GM23338 (cell line): ENCODE measurements at regions not wholly inside any gene's neighbourhood (a gene's known extent, or its start where the extent isn't known, plus 50 kb on each side); places are given as distances from the start of the nearest gene placed in this dataset.

ENCODE experiments used
- ATAC-seq: fragments of 200-7000 bp; cut with Tn5 transposase; 3 replicates; pipeline ENCODE4 v1.9.1; 2020
- DNase-seq: peaks from one replicate; pipeline ENCODE4 v3.0.0-alpha.2; 2015; ENCODE audit warnings: low spot score
- H2AFZ ChIP-seq: fragments of 200-600 bp; sonication (generic); 2 replicates; pipeline ENCODE4 v1.8.0; 2016; ENCODE audit warnings: antibody characterized with exemption, mild to moderate bottlenecking, moderate library complexity
- H3F3A ChIP-seq: fragments of 200-600 bp; sonication (generic); replicated peaks from 2 replicates; pipeline ENCODE4 v1.8.0; 2017; ENCODE audit warnings: antibody characterized with exemption, mixed run types, low read depth
- H3K27ac ChIP-seq: fragments of 200-600 bp; sonication (generic); 2 replicates; pipeline ENCODE4 v1.6.1; 2016; ENCODE audit warnings: low read depth
- H3K27me3 ChIP-seq: fragments of 200-600 bp; sonication (generic); 2 replicates; pipeline ENCODE4 v1.8.0; 2016; ENCODE audit warnings: mild to moderate bottlenecking, mixed run types, moderate library complexity; ENCODE audit not compliant: insufficient read depth
- H3K36me3 ChIP-seq: fragments of 200-600 bp; sonication (generic); 2 replicates; pipeline ENCODE4 v1.8.0; 2016; ENCODE audit warnings: mild to moderate bottlenecking; ENCODE audit not compliant: insufficient read depth
- H3K4me1 ChIP-seq: fragments of 200-600 bp; sonication (generic); 2 replicates; pipeline ENCODE4 v1.8.0; 2016; ENCODE audit warnings: mild to moderate bottlenecking, moderate library complexity; ENCODE audit not compliant: insufficient read depth
- H3K4me2 ChIP-seq: fragments of 200-600 bp; sonication (generic); 2 replicates; pipeline ENCODE4 v1.7.1; 2017; ENCODE audit warnings: mixed run types
- H3K4me3 ChIP-seq: fragments of 200-600 bp; sonication (generic); 2 replicates; pipeline ENCODE4 v1.6.1; 2016; ENCODE audit warnings: mixed run types
- H3K79me2 ChIP-seq: fragments of 200-600 bp; sonication (generic); replicated peaks from 2 replicates; pipeline ENCODE4 v1.8.0; 2017; ENCODE audit warnings: mild to moderate bottlenecking; ENCODE audit not compliant: insufficient read depth
- H3K9me2 ChIP-seq: fragments of 200-600 bp; sonication (generic); 2 replicates; pipeline ENCODE4 v1.8.0; 2017; ENCODE audit not compliant: insufficient read depth
- H4K20me1 ChIP-seq: fragments of 200-600 bp; sonication (generic); replicated peaks from 2 replicates; pipeline ENCODE4 v1.8.0; 2017; ENCODE audit warnings: mild to moderate bottlenecking; ENCODE audit not compliant: insufficient read depth
- H3K27ac Mint-ChIP-seq: 2 replicates; pipeline ENCODE4 v1.8.0; 2020; ENCODE audit warnings: inconsistent platforms, mild to moderate bottlenecking, moderate library complexity, mixed read lengths
- H3K27me3 Mint-ChIP-seq: 3 replicates; pipeline ENCODE4 v1.8.0; 2022; ENCODE audit warnings: low read depth, mild to moderate bottlenecking, moderate library complexity, mixed read lengths, inconsistent platforms; ENCODE audit not compliant: insufficient read depth, poor library complexity
- H3K36me3 Mint-ChIP-seq: 3 replicates; pipeline ENCODE4 v1.8.0; 2021; ENCODE audit warnings: low read depth, mild to moderate bottlenecking, inconsistent platforms, moderate library complexity, mixed read lengths
- H3K4me1 Mint-ChIP-seq: 3 replicates; pipeline ENCODE4 v1.8.0; 2020; ENCODE audit warnings: mild to moderate bottlenecking, inconsistent platforms, mixed read lengths
- H3K4me3 Mint-ChIP-seq: 3 replicates; pipeline ENCODE4 v1.8.0; 2021; ENCODE audit warnings: moderate library complexity, mild to moderate bottlenecking, inconsistent platforms, mixed read lengths
- H3K9me3 Mint-ChIP-seq: 3 replicates; pipeline ENCODE4 v1.8.0; 2020; ENCODE audit warnings: moderate library complexity, mild to moderate bottlenecking, inconsistent platforms, mixed read lengths
- CREB1 ChIP-seq: fragments of 250-450 bp; sonication (Bioruptor Pico); IDR thresholded peaks from 2 replicates; pipeline ENCODE4 v1.5.0; 2020; ENCODE audit warnings: low read depth, mild to moderate bottlenecking, moderate library complexity
- EZH2 ChIP-seq: fragments of 200-600 bp; sonication (generic); IDR thresholded peaks from one replicate; pipeline ENCODE4 v1.8.0; 2017; ENCODE audit warnings: antibody characterized with exemption, mild to moderate bottlenecking, low read depth; ENCODE audit not compliant: unreplicated experiment
- EZH2phosphoT487 ChIP-seq: fragments of 200-600 bp; sonication (generic); IDR thresholded peaks from one replicate; pipeline ENCODE4 v1.8.1; 2018; ENCODE audit warnings: antibody characterized with exemption; ENCODE audit not compliant: unreplicated experiment
- JUNB ChIP-seq: IDR thresholded peaks from one replicate; pipeline ENCODE4 v1.6.1; 2016; ENCODE audit warnings: antibody characterized with exemption; ENCODE audit not compliant: unreplicated experiment
- NANOG ChIP-seq: IDR thresholded peaks from 2 replicates; pipeline ENCODE4 v1.6.1; 2016; ENCODE audit warnings: antibody characterized with exemption, borderline replicate concordance
- REST ChIP-seq: IDR thresholded peaks from one replicate; pipeline ENCODE4 v1.6.1; 2018; ENCODE audit warnings: antibody characterized with exemption; ENCODE audit not compliant: unreplicated experiment
- STAT1 ChIP-seq: IDR thresholded peaks from one replicate; pipeline ENCODE4 v1.6.1; 2016; ENCODE audit warnings: antibody characterized with exemption; ENCODE audit not compliant: unreplicated experiment
- ZNF114 ChIP-seq: fragments of 250-450 bp; sonication (Bioruptor Pico); IDR thresholded peaks from 2 replicates; pipeline ENCODE4 v1.5.0; 2020; ENCODE audit warnings: mild to moderate bottlenecking, moderate library complexity
- ZNF331 ChIP-seq: fragments of 250-450 bp; sonication (Bioruptor Pico); IDR thresholded peaks from 2 replicates; pipeline ENCODE4 v1.5.0; 2020; ENCODE audit warnings: low read depth, mild to moderate bottlenecking, moderate library complexity
- TF ChIP-seq, protein P1 (sequence below): fragments of 250-450 bp; sonication (Bioruptor Pico); IDR thresholded peaks from 2 replicates; pipeline ENCODE4 v1.5.0; 2020; ENCODE audit warnings: mild to moderate bottlenecking, moderate library complexity
- TF ChIP-seq, protein P2 (sequence below): IDR thresholded peaks from 2 replicates; pipeline ENCODE4 v1.6.1; 2016; ENCODE audit warnings: antibody characterized with exemption

DNA sequence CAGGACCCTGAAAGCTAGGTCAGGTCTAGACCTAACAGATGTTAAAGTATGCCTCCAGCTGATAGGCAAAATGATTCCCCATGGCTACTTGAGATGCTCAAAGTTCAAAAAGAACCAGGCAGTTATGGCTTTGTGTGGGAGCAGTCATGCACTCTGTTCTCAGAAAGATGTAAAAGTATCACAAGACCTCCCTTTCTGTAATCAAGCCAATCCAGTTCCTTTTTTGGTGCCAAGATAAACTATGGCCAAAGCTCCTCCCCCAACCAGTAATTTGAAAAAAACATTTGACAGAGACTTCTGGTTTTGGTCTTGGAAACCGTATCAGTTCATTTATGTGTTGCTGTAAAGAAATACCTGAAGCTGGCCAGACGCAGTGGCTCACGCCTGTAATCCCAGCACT, 51.4 kb upstream of the XIST start:
- no peaks in the 10 kb centered on the region for H4K20me1 ChIP-seq
- H2AFZ ChIP-seq: no peak overlapping the region
- TF ChIP-seq, protein P1, sequence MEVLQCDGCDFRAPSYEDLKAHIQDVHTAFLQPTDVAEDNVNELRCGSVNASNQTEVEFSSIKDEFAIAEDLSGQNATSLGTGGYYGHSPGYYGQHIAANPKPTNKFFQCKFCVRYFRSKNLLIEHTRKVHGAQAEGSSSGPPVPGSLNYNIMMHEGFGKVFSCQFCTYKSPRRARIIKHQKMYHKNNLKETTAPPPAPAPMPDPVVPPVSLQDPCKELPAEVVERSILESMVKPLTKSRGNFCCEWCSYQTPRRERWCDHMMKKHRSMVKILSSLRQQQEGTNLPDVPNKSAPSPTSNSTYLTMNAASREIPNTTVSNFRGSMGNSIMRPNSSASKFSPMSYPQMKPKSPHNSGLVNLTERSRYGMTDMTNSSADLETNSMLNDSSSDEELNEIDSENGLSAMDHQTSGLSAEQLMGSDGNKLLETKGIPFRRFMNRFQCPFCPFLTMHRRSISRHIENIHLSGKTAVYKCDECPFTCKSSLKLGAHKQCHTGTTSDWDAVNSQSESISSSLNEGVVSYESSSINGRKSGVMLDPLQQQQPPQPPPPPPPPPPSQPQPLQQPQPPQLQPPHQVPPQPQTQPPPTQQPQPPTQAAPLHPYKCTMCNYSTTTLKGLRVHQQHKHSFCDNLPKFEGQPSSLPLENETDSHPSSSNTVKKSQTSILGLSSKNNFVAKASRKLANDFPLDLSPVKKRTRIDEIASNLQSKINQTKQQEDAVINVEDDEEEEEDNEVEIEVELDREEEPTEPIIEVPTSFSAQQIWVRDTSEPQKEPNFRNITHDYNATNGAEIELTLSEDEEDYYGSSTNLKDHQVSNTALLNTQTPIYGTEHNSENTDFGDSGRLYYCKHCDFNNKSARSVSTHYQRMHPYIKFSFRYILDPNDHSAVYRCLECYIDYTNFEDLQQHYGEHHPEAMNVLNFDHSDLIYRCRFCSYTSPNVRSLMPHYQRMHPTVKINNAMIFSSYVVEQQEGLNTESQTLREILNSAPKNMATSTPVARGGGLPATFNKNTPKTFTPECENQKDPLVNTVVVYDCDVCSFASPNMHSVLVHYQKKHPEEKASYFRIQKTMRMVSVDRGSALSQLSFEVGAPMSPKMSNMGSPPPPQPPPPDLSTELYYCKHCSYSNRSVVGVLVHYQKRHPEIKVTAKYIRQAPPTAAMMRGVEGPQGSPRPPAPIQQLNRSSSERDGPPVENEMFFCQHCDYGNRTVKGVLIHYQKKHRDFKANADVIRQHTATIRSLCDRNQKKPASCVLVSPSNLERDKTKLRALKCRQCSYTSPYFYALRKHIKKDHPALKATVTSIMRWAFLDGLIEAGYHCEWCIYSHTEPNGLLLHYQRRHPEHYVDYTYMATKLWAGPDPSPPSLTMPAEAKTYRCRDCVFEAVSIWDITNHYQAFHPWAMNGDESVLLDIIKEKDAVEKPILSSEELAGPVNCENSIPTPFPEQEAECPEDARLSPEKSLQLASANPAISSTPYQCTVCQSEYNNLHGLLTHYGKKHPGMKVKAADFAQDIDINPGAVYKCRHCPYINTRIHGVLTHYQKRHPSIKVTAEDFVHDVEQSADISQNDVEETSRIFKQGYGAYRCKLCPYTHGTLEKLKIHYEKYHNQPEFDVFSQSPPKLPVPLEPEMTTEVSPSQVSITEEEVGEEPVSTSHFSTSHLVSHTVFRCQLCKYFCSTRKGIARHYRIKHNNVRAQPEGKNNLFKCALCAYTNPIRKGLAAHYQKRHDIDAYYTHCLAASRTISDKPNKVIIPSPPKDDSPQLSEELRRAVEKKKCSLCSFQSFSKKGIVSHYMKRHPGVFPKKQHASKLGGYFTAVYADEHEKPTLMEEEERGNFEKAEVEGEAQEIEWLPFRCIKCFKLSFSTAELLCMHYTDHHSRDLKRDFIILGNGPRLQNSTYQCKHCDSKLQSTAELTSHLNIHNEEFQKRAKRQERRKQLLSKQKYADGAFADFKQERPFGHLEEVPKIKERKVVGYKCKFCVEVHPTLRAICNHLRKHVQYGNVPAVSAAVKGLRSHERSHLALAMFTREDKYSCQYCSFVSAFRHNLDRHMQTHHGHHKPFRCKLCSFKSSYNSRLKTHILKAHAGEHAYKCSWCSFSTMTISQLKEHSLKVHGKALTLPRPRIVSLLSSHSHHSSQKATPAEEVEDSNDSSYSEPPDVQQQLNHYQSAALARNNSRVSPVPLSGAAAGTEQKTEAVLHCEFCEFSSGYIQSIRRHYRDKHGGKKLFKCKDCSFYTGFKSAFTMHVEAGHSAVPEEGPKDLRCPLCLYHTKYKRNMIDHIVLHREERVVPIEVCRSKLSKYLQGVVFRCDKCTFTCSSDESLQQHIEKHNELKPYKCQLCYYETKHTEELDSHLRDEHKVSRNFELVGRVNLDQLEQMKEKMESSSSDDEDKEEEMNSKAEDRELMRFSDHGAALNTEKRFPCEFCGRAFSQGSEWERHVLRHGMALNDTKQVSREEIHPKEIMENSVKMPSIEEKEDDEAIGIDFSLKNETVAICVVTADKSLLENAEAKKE (CRISPR knock-in tag): no peak
- no peak for TF ChIP-seq EZH2
- no peak for TF ChIP-seq ZNF114
- TF ChIP-seq, protein P2, sequence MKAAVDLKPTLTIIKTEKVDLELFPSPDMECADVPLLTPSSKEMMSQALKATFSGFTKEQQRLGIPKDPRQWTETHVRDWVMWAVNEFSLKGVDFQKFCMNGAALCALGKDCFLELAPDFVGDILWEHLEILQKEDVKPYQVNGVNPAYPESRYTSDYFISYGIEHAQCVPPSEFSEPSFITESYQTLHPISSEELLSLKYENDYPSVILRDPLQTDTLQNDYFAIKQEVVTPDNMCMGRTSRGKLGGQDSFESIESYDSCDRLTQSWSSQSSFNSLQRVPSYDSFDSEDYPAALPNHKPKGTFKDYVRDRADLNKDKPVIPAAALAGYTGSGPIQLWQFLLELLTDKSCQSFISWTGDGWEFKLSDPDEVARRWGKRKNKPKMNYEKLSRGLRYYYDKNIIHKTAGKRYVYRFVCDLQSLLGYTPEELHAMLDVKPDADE: no peak
- TF ChIP-seq CREB1: no peak
- TF ChIP-seq REST: no peak
- no peak for TF ChIP-seq NANOG
- no peak for TF ChIP-seq STAT1
- TF ChIP-seq JUNB: no peak
- TF ChIP-seq ZNF331 (CRISPR knock-in tag): no peak
- no peak for TF ChIP-seq EZH2phosphoT487
- peaks cover 31% of the 10 kb centered on the region for H3K9me3 Mint-ChIP-seq
- H3F3A ChIP-seq: no peaks in the 10 kb centered on the region
- no peaks in the 10 kb centered on the region for H3K4me1 Mint-ChIP-seq
- H3K4me2 ChIP-seq: no peak overlapping the region
- H3K79me2 ChIP-seq: no peaks in the 10 kb centered on the region
- H3K4me1 ChIP-seq: no peaks in the 10 kb centered on the region
- peaks cover 7% of the 10 kb centered on the region for H3K36me3 Mint-ChIP-seq
- H3K27ac Mint-ChIP-seq: no peak overlapping the region
- no peaks in the 10 kb centered on the region for H3K27me3 Mint-ChIP-seq
- no peak for ATAC-seq
- no peaks in the 10 kb centered on the region for H3K9me2 ChIP-seq
- H3K27ac ChIP-seq: no peak overlapping the region
- H3K4me3 Mint-ChIP-seq: no peak overlapping the region
- no peak overlapping the region for H3K4me3 ChIP-seq
- no peak for DNase-seq
- no peaks in the 10 kb centered on the region for H3K36me3 ChIP-seq
- H3K27me3 ChIP-seq: no peaks in the 10 kb centered on the region
